ENCODE measurements at regions not wholly inside any gene's neighbourhood (a gene's known extent, or its start where the extent isn't known, plus 50 kb on each side); places are given as distances from the start of the nearest gene placed in this dataset.

GRCh38 chr10:43320226-43320625, 51.2 kb upstream of the FXYD4 start:
- DNase-seq: no peak
- Mint-ChIP-seq H3K9me3 (no peaks in the 10 kb centered on the region), H3K4me3 (no peak overlapping the region), H3K36me3 (ENCODE audit: low read depth) (peaks cover 2% of the 10 kb centered on the region), H3K4me1 (peaks cover 34% of the 10 kb centered on the region), H3K27ac (no peak overlapping the region), H3K27me3 (peaks cover 9% of the 10 kb centered on the region)
- CTCF ChIA-PET: interaction anchor here (0.9 to 1.9 kb wide), 3 partner anchors 12 to 16 kb away, joined by 3 to 4 read pairs (median 3); no protein-coding TSS in a partner anchor
- POLR2A ChIA-PET: no interaction called here

GRCh38 chr10:43318976-43319960, 52.2 kb upstream of the FXYD4 start:
- H3K9me3 Mint-ChIP-seq: no peaks in the 10 kb centered on the region
- no peak overlapping the region for H3K4me3 Mint-ChIP-seq
- H3K27me3 Mint-ChIP-seq: peaks cover 10% of the 10 kb centered on the region
- no peak overlapping the region for H3K27ac Mint-ChIP-seq
- H3K36me3 Mint-ChIP-seq (ENCODE audit: low read depth): peaks cover 2% of the 10 kb centered on the region
- ChIA-PET POLR2A (no interaction called here), CTCF (interaction anchor here (0.7 to 1.9 kb wide), 5 partner anchors 11 to 51 kb away, joined by 3 to 4 read pairs (median 3); no protein-coding TSS in a partner anchor)
- peaks cover 32% of the 10 kb centered on the region for H3K4me1 Mint-ChIP-seq
- DNase-seq: no peak

- Mint-ChIP-seq H3K4me3 (no peak overlapping the region), H3K27me3 (peaks cover 10% of the 10 kb centered on the region), H3K36me3 (ENCODE audit: low read depth) (peaks cover 2% of the 10 kb centered on the region), H3K4me1 (peaks cover 31% of the 10 kb centered on the region), H3K27ac (no peak overlapping the region), H3K9me3 (no peaks in the 10 kb centered on the region)
- ChIA-PET CTCF (interaction anchor here (0.7 to 1.9 kb wide), 3 partner anchors 14 to 50 kb away, joined by 3 to 4 read pairs (median 3); no protein-coding TSS in a partner anchor), POLR2A (no interaction called here)
- no peak for DNase-seq
Observed at GRCh38 chr10:43318456-43318855, 51.6 kb upstream of the RASGEF1A start.

GRCh38 chr10:43317422-43317821, 50.6 kb upstream of the RASGEF1A start:
- Mint-ChIP-seq H3K36me3 (ENCODE audit: low read depth) (peaks cover 1% of the 10 kb centered on the region), H3K27ac (no peak overlapping the region), H3K4me3 (no peak overlapping the region), H3K9me3 (no peaks in the 10 kb centered on the region), H3K27me3 (peaks cover 13% of the 10 kb centered on the region), H3K4me1 (peaks cover 23% of the 10 kb centered on the region)
- POLR2A ChIA-PET: no interaction called here
- CTCF ChIA-PET: no interaction called here
- DNase-seq: no peak

GRCh38 chr10:43316988-43317387, 50.1 kb upstream of the RASGEF1A start:
- Mint-ChIP-seq H3K36me3 (ENCODE audit: low read depth) (no peaks in the 10 kb centered on the region), H3K9me3 (no peaks in the 10 kb centered on the region), H3K4me3 (no peak overlapping the region), H3K4me1 (peaks cover 19% of the 10 kb centered on the region), H3K27me3 (peaks cover 14% of the 10 kb centered on the region), H3K27ac (peak overlapping the region; percentile 50)
- CTCF ChIA-PET: no interaction called here
- POLR2A ChIA-PET: no interaction called here
- DNase-seq: no peak

Data from activated CD4-positive, alpha-beta T cell treated with anti-CD3 and anti-CD28 coated beads, Interleukin-2, amount 10 ng/mL, durations not matched to agents 7 days and 5 days (primary cell).